NCI-H82 treated with DMSO at 0.1 percent for 48 hours (cell line): ENCODE measurements at regions not wholly inside any gene's neighbourhood (a gene's known extent, or its start where the extent isn't known, plus 50 kb on each side); places are given as distances from the start of the nearest gene placed in this dataset.
A peak's percentile ranks its signal among the peaks of the same experiment; 100 is the strongest.

Source experiments
- DNase-seq: peaks from one replicate; lab custom pipeline; 2025; ENCODE audit not compliant: unreplicated experiment; lab: John Stamatoyannopoulos, UW

GRCh38 chr5:164005071-164005470 lies 499.7 kb downstream of the MAT2B start:
- DNase-seq = no peak

GRCh38 chr5:164007064-164007463 lies 501.6 kb downstream of the MAT2B start:
- no peak for DNase-seq

GRCh38 chr5:164009621-164010020 lies 504.2 kb downstream of the MAT2B start:
- DNase-seq = no peak

DNA sequence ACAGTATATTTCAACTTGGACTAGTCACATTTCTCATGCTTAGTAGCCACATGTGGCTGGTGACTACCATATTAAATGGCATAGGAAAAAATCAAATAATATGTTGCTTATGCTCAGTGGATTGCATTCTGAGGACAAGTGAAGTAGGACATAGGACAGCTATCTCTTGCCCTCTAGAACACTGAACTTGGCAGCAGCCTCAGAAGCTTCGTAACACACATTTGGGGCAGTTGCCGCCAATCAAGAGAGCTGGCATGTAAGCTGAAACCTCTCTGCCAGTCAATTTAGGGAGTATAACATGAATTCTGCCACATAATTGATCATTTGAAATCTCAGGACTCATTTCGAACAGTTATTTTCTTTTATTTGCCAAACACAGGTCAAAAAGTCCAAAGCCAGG lies 505.5 kb downstream of the MAT2B start:
- no peak for DNase-seq

- no peak for DNase-seq
Observed at GRCh38 chr5:164012371-164012770, 507.0 kb downstream of the MAT2B start.

- no peak for DNase-seq
Observed at GRCh38 chr5:164013077-164013670, 507.8 kb downstream of the MAT2B start.

- no peak for DNase-seq
Observed at GRCh38 chr5:164020116-164020515, 514.7 kb downstream of the MAT2B start.

GRCh38 chr5:164027738-164028137 lies 522.3 kb downstream of the MAT2B start:
- DNase-seq = no peak

DNA sequence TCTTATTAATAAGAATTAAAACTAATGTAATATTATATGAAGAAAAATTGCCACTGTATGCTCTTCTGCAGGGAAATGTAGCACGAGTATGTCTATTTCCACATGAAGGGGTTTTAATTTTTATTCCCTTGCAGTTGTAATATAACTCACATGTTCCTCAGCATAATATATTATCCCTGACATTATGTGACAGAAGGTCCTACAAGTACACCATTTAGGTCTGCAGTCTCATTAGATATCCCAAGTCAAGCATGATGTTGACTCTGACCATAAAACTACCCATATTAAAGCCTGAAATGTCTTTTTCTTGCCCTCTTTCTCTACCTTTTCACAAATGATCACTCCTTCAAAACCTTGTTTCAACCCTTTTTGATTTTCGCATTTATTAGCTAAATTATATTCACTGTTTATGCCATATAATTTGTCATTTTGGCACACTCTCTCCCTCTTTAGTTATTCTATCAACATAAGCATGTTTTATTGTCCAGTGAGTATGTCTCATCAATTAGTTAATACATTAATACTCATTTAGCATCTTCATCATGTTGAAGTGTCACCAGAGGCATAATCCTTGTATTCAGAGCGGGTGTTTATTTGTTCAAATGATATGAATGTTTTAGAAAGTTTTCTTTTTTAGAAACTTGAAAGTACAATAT lies 532.8 kb downstream of the MAT2B start:
- no peak for DNase-seq

DNA sequence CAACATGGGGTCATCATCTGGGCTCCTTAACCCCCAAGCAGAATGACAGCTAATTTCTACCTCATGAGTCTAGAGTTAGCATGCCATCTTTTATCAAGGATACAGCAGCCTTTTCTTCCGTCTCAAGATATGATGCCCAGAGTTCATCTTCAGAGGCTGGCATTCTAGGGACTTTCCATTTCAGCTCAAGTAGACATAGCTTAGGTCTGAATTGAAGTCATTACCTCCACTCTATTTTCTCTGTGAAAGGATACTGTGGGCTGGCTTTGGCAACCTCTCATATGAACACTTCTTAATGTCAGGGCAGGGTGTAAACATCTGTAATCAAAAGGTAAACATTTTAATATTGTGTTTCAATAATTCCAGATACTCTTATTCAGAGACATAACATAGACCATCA lies 535.7 kb downstream of the MAT2B start:
- no peak for DNase-seq

DNA sequence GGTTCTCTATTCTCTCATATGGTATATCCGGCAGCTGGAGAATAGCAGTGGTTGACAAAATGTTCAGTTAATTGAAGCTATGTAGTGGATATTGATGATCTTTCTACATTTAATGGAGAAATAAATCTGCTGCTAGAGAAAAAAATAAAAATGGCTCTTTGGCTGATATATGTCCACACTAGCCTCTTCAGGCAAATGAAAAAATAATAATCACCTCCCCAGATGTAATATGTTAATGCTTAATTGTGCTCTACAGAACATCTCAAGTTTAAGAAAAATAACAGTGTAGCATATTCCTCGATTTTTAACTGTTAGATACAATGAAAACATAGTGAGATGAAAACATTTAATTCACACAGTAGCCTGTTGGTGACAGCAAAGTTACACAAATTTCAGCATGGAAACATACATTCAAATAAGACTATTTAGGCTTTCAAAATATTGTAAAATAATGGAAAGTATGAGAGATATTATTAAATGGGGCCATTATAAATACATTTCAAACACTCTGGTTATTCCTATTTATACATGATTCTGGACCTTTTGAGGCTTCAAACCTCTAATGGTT lies 543.0 kb downstream of the MAT2B start:
- DNase-seq = no peak

DNA sequence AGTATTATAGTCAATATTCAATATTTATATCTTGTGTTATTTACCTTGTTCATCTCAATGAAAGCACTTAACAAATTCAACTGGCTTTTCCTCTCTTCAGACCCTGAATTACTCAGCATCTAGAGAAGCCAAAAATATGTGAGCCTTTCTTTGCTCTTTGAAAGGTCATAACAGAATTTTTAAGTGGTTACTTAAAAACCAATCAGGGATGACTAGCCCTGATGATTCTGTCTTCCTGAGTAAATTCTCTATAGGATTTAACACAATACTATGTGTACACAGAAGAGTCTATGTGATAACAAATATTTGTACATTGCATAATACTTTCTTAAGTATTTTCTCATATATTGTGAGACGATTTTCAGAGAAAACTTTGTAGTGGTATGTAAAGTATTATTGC lies 546.3 kb downstream of the MAT2B start:
- no peak for DNase-seq

DNA sequence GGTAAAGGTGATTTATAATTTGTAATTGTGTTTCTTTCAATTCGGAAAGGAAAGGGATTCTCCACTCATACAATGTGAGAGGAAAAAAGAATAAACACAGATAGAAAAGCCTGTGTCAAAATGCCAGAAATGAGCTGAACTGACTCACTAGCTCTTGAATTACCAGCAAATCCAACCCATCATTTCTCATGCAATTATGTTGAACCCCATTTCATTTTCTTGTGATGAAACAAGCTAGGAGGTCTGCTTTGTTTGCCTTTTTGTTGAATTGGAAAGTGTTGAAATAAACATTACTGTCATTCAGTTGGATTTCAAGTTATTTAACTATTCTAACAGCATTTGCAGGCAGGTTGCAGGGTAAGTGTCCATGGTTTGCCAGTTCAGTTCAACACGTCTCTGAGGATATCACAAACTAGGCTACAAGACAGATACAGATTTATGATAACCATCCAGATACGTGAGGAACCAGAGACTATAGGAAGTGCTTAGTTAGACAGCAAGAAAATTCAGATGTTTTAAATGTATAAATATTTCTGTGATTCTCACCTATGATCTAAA lies 547.2 kb downstream of the MAT2B start:
- no peak for DNase-seq

DNA sequence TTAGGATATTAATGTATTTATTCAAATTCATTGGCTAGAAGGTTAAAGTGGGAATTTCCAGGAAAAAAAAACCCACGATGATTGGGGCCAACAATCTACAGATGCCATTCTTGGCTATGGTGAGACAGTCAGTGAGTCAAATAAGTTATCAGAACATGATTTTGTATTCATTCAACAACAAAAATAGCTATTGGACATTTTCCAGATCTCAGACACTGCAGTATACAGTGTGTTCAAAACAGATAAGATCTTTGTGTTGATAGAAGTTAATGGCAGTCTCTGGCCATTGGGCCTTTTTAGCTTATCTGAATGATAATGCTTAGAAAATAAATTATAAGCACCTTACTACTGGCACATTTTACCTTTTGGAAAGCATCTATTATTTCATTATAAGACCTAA lies 547.7 kb downstream of the MAT2B start:
- no peak for DNase-seq

- no peak for DNase-seq
Observed at GRCh38 chr5:164054461-164054860, 549.0 kb downstream of the MAT2B start.

DNA sequence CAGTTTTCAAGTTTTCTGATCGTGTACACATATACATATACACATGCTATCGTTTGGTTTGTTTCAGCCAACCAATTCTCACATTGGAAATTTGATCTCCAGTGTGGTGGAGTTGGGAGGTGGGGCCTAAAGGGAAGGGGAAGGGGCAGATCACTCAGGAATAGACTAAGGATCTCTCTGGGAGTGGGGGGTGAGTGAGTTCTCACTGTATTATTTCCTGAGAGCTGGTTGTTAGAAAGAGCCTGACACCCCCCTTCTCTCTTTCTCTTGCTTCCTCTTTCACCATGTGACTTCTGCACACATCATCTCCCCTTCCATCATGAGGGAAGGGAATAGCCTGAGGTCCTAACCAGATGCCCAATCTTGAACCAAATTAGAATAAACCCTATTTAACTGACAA lies 551.7 kb downstream of the MAT2B start:
- DNase-seq = no peak

DNA sequence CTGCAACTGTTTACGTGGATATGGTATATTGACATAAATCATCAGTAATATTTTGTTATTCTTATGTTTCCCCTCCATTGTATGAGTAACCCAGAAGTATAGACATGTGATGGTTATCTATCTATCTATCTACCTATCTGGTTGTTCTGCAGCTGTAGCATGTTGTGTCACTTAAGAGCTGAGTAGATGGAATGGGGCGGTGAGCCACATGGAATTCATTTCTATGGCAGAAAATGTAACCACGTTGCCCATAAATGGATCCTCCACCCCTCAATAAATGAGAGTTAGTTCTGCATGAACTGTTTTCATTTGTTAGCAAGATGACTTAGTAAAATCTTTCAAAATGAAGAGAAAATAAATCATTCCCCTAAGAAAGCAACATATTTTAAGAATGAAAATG lies 553.2 kb downstream of the MAT2B start:
- DNase-seq = no peak

- DNase-seq = no peak
Observed at GRCh38 chr5:164059471-164059870, 554.1 kb downstream of the MAT2B start.

GRCh38 chr5:164060786-164061355 lies 555.5 kb downstream of the MAT2B start:
- DNase-seq = no peak

DNA sequence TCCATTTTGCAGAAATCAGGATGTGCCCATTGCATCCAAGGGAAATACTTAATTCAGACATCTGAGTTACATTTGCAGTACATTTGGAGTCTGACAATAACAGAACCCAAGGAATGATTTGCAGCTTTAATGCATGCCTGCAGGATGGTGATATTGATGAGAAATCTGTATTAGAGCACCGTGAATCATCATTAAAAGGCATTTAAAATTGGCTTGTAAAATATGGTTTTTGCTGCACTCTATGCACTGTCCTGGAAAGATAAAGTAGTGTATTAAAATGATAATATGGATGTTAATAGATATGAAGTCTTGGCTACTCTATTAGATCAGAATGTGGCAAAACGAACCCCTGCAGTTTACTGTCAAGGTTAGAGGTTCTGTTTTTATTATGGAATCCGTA lies 556.9 kb downstream of the MAT2B start:
- no peak for DNase-seq

GRCh38 chr5:164065266-164065665 lies 559.8 kb downstream of the MAT2B start:
- no peak for DNase-seq

GRCh38 chr5:164071671-164072070 lies 566.3 kb downstream of the MAT2B start:
- DNase-seq = peak; percentile 2
